CD4-positive, alpha-beta T cell treated with Interleukin-12 subunit alpha and Interleukin-12 subunit beta, for 1 hour (primary cell): ENCODE measurements at regions not wholly inside any gene's neighbourhood (a gene's known extent, or its start where the extent isn't known, plus 50 kb on each side); places are given as distances from the start of the nearest gene placed in this dataset.
A peak's percentile ranks its signal among the peaks of the same experiment; 100 is the strongest.

Experiments
- DNase-seq: peaks from one replicate; pipeline ENCODE4 v3.0.0-alpha.2; 2020

DNA sequence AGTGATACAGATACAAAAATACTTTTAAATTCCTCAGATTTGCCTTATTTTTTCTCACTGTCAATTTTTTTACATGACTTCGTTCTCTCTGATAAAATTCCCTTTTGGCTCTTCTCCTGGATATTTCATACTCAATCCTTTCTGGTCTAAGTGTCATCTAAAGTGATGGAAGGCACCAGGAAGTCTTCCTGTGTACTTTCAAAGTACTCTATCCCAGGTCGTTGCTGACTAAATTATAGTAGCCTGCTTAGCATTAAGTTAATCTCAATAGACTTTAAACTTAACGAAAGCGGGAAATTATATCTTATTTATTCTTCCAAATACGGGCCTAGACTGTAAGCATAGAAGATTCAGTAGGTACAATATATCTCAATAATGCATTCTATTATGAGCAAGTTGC lies 67.8 kb downstream of the CASP12 start:
- no peak for DNase-seq

DNA sequence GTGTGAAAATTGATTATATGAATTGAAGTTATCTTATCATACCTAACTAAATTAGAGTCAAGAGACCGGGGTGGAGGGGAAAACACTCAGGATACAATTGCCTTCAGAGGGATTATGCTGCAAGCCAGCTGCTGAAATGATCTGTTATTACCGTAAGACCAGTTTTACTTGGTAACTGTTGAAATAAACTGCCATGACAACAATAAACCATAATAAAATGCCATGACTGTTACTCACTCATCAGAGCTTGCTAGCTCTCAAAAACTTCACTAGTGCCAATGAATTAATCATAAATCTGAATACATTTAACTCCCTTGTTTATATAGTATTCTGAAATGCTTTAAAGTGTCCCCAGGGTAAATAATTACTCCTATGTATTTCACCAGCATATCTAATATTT lies 68.2 kb downstream of the CASP12 start:
- DNase-seq = no peak

DNA sequence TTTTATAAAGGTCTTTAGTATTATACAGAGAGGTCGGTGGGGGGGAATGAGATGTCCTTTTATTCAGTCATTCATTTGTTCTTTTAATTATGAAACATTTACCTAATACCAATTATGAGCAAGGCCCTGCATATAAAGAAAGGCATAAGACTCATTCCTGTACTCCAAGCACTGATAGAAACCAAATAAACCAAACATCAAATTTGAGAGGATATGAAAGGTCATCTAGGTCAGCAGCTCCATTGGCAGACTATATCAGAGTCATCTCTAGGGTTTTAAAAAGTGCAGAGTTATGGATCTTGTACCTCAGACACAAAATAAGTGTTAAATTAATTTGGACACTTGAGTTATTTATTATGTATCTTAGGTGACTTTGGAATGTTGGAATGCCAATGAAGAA lies 71.5 kb downstream of the CASP12 start:
- no peak for DNase-seq

DNA sequence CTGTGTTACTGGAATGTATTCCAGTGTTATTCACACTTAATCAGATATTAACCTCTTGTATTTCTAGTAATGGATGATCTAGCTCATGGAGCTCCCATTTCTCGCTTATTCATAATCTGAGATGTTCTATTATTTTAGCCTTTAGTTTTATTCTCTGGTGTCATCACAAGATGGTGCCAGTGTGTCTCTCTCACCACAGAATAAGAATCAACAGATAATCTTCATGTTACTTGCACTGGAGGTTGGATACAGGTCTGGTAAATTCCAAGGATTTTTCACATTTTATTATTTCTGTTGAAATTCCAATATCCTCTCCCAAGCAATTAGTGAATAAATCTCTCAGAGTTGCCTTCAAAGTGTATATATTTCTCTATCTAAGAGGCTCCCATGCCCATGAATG lies 74.6 kb downstream of the CASP12 start:
- DNase-seq = peak; percentile 13

DNA sequence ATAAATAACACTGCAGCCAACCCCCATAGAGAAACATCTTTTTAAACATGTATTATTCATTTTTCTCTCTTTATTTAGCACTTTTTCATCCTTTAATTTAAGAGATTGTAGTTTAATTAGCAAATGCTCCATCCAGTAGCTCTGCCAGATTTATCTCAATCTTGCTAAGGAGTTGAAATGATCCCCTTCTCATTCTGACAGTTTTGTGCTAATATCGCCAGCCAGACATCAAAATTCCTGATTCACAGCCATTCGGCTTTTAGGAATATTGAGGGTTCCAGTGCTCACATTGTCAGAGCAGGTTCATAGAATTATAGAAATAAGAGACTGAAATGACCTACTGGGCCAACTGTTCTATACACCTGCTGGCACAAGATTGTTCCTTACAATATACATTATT lies 77.8 kb downstream of the CASP12 start:
- no peak for DNase-seq

DNA sequence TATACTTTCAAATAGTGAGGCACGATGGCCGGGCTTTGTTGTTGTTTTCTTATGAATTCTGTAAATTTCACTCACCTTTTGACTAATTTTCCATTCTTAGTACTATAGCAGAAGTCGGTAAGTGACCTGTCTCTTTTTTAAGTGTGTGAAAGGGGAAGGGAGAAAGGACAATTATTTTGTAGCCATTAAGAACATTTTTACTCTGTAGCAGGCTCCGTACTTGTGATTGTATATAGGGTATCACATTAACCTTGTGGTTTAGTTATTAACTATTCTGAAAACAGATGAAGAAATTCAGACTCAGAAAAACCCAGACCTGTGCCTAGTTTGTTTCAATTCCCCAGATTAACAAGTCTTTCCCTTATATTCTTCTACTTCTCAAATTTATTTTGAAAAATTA lies 78.7 kb downstream of the CASP12 start:
- DNase-seq = no peak

DNA sequence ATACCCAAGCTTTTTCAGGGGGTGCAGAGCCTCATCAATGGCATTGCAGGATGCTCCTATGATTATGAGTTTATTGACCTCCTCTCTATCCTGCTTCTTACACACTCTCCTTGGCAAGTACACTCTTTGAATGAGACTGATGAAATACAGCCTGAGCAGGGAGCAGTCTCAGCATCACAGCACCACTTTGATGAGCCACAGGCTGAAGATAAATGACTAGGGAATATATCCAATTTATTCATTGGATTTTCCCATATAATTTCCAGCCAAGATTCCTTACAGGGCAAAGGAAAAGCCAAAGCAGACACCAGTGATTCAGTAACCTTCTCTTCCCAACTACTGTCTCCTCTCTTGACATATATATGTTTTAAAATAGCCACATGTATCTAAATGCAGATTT lies 79.2 kb downstream of the CASP12 start:
- DNase-seq = no peak

DNA sequence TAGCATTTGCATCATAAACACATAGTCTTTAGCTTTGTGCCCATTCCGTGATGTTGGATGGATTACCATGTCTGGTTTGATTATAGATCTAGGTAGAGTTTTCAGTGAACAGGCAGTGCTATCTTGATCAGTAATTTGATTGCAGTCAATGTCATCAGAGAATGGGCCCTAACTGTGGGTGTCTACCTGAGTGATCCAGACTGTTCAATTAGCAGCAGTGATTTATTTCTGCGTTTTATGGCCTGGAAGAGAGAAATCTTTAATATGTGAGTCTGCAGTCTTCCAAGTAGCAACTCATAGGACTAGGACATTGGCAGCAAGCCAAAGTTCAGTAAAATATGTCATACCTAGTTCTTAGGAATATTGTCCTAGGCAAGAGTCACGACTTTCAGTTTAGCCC lies 80.3 kb downstream of the CASP12 start:
- no peak for DNase-seq

DNA sequence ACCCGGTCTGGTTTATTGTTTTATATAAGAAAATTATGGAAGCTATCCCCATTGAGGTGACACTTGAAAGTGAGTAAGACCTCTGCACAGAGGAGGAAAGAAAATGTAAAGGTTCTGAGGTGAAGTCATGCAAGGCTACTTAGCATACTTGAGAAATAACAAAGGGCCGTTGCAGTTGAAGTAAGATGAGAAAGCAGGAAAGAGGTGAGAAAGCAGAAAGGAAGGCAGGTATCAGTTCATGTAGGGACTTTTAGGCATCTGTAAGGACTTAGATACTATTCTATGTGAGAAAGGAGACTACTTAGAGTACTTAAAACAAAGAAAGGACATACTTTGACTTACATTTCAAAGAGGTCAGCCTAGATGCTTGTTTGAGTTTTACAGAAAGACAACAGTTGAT lies 84.7 kb downstream of the CASP12 start:
- no peak for DNase-seq

DNA sequence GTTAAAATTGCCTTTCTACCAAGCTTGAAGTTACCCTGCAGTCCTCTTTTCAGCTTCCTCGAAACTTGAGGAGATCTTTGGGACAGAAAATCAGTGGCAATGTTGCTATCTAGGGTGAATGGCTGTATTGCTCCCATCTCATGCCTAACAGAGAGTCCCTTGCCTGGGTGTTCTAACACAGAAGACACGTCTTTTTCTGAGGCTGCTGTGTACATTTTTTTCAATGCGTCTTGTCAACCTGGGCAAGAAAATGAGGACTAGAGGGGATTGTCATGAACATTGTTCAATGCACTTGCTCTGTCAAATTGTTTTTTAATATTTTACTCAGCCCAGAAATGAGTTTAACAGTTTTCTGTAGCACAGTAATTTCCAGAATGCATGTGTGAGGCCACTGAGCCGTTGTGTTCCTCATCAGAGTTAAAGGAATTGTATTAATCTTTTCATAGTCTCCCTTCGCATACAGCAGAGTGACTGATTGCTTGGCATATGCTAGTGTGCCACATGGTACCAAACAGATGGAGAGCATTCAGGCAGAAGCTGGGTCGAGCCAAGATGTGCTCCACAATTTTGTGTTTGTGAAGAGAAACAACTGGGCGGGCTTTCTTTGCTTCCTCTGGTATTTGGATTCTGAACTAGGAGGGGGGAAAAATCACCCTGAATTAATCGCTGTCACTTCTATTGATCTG lies 86.0 kb downstream of the CASP12 start:
- DNase-seq = no peak

DNA sequence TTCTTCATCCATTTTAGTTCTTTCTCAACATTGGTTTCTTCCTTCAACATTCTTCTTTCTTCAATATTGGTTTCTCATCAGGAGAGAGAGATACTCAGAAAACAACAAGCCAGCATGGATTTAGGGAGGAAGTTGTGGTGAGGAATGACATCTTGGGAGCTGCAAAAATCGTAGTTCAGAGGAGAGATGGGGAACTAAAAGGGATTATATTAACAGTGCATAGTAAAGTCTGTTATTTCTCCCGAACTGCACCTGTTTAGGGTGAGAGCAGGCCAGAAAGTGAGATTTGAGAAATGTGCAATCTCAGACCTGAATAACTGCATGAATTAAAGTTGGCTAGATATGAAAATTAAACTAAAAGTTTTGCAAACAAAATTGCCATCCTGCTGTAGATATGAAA lies 94.5 kb downstream of the CASP12 start:
- no peak for DNase-seq

DNA sequence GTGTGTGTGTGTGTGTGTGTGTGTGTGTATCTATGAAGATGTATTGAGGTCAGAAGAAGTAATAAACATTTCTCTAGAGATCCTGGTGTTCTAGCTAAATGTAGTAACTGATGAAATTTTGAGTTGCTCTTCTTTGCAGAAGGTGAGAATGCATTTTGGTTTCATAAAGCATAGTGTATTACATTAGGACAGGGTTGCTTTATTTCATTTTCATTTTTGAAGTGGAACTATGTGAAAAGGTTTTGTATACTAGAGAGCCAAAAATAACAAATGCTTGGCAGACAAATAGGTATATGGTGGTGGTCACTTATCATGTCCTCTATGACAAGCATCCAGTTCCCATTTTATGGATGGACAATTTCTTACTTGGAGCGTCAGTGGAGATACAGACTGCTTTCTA lies 99.0 kb downstream of the CASP12 start:
- peak; percentile 16 for DNase-seq

DNA sequence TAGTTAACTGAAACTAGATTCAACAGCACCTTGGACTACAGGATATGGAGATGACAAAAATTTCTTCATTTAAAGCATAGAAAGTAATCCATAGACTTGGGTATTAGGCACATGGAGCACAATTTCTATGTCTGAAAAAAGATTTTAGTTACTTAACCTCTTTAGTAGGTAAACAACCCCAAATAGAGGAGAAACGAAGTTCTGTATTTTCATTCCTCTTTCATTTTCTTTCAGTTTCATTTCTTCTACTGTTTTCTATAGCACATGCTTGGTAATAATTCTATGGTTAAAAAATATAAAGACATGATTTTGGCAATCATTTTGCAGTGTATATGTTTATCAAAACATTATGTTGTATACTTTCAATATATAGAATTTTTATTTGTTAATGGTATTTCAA lies 99.5 kb downstream of the CASP12 start:
- DNase-seq = peak; percentile 11

DNA sequence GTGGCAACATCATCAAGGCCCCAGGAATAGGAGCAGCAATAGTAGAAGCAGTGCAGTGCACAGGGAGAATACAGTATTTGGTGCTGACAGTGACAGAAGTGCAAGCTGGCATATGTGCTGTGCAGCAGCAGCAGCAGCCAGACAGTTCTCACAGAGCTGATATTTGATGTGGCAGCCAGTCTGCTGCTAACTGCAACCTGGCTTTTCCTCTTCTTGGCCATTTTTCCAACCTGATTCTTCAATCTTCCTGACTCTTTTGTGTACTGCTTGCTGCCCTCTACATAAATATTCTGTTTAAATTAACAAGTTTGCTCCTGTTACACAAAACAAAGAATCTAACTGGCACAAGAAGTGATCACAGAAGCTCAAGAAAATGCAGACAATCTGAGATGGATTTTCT lies 102.0 kb downstream of the CASP12 start:
- DNase-seq = no peak

DNA sequence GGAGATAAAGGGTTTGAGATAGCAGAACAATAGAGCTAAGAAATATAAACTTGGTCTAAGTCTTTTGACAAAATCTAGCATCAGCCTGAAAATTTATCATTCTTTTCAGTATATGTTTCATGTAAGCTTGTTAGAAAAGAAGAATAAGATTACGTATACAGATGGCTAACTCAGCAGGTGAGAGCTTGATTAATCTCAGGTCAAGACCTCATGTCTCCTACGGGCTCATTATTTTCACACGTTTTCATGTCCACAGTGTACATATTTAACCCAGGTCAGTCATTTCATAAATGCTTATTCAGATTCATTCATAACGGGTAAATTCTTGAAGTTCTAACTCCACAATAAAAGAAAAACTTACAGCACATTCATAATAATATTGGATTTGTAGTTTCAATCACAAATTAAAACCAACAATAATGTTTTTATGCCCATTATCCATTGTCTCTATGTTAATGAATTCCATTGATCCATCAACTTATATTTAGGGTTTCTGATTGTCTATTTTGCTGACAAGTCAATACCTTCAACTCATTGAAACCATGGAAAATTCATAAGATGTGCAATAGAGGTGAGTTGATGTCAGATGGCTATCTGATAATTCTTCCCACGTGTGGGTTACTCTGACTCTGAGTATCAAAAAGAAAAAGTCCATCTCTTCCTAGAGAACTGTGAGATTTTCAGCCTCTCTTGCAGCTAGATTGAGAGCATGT lies 102.6 kb downstream of the CASP12 start:
- no peak for DNase-seq

DNA sequence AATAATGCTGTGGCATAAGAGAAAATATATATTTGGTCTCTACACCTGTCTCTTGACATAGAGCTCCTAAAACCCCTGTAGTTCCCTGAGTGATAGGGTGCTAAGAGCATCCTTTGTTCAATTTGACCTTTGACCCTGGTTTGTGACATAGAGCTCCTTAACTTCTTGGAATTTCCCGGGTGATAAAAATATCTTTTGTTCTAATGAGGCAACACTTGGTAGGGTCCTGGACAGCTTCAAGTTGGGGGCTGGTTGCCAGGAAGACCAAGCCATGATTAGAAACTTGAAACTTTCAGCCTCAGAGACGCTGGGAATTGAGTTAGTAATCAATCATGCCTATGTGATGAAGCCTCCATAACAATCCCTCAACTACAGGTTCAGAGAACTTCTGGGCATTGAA lies 105.4 kb downstream of the CASP12 start:
- DNase-seq = no peak

DNA sequence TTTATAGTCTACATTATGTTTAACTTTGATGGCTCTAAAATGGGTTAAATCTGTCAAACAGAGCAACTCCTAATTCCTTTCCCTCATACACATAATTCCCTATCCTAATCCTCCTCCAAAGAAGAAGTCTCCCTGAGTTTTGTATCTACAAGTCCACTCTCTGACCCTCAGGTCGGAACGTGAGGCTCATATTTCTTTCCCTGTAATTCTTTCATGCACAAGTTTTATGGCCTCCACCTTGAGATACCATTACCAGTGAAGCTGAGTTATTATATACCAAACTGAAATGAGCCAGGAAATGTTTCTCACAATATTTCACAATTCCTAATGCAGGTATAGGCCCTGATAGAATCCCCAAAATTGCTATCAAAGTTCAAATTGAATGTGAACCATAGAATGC lies 106.4 kb downstream of the CASP12 start:
- no peak for DNase-seq

DNA sequence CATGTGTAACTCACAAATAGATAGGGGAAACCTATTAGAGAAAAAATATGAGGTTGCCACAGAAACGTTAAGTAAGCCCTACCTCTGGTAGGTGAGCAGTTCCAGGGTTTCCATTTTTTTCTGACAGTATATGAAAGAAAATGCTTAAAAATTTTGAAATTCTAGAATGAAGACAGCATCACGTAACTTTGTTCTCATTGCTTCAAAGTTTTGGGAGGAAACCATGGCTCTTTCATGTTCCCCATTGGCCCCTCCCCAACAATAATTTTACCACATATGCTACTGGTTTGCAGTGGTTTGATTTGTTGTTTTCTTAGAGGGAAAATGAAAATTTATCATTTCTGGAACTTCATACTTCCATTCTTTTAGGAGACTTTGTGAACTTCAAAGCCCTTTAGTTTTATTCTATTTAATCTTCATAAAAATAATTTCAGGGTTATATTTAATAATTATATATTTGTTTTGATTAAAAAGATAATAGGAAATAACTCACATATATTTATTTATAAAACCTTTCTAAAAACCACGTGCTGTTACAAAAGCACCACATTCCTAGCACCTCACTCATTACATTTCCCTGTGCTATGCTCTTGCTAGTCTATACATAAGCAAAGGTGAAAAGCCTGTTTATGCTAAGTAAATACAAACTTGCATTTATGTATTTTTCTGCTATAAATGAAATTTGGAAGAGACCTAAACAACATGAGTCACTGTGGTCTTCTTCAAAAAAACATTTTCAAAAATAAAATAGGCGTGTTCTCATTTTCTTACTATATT lies 113.4 kb downstream of the CASP12 start:
- DNase-seq = no peak

DNA sequence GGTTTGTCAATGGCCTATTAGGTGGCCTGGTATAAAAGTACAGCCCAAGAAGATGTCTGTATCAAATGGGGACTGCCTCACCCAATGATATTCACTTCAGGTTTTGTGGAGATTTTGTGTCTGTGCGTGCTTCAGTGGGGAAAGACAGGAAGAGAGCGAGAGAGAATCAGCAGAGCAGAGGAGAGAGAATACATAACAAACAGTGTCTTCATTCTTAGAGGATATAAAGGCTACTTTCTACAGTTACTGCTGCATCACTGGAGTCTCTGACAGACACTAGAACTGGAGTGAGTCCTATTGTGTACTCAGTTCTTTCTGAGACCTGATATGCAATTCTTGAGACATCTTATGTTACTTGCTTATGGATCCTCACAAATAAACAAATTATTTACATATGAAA lies 115.0 kb downstream of the CASP12 start:
- DNase-seq = no peak

DNA sequence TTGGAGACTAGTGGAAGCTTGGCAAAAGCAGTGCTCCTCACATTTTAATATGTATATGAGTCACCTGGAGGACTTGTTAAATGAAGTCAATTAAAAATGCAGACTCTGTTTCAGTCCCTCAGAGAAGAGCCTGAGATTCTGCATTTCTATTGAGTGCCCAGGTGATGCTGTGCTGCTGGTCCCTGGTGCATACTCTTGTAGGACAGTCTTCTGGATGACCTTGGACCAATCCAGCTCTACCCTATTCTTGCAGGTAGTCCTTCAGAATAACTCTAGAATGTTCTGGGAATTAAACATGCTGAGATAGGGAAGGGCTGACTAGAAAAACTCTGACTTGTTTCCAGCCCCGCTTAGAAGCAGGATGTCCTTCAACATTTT lies 115.9 kb downstream of the CASP12 start:
- no peak for DNase-seq

DNA sequence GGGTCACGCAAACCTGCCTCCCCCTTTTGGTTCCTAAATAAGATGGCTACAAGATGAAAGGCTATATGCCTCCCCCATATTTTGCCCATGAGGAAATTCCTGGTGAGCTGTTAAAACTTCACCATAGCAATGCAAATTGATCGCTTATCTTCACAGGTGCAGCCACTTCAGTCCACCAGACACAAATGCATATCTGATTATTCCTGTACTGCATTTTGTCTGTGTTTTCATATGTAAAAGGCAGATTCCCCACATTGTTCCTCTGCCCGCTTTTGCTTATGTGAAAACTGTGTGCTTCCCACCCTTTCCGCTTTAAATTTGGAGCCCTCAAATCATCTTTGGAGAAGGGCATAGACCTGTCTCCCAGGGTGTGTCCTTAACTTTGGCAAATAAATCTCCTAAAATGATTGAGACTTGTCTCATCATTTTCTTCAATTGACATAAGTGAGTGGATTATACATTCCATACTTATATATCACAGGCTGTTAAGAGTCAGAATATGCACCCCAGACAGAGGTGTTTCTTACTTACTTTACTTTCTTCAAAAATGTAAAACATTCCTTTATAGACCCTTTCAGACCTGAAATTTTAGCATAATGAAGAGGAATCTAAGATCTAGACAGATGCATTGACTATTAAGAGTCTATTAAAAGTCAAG lies 116.4 kb downstream of the CASP12 start:
- DNase-seq = no peak

DNA sequence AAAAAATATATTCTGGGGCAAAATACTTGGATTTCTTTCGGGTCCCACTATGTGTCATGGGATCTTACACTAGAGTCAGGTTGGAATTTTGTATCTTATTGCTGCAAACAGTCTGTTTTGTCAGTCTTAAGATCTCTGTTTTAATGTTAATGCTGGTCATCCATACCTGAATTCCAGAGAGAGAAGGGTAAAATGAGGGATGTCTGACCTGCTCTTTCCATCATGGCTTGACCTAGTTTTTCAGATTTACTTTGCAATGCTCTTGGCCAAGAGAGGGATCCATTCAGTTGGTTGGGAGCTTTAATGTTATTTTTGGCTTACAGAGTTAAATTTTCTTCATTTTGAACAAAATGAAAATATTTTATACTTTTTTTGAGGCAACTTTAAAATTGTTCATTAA lies 117.2 kb downstream of the CASP12 start:
- no peak for DNase-seq

DNA sequence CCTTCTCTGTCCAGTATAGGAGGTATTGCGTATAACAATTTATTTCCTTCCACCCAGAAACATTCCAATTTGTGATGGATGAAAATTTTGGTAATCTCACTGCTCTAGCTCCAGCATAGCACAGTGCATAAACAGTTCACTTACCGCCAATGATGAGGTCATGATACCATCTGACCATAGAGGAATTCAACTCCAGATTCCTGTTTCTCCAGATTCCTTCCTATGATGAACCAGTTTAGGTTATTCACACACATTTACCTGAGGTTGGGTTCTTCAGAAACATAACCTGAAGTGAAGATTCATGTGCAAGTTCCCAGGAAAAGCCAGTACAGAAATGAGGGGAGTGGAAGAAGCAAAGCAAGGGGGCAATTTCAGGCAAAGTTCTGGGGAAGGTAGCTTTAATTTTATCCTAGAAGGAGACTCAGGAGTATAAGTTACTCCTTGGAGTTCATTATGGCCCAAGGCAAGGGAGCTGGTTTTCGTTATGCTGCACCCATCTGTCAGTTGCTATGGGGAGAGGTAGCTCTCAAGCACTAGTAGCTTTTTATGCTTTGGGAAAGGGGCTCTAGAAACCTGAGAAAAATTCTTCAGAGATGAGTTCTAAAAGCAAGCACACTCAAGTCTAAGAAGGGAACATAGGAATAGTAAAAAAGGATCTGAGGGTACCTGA lies 121.6 kb downstream of the CASP12 start:
- DNase-seq = no peak
